KMS-11 (cell line): ENCODE measurements at regions not wholly inside any gene's neighbourhood (a gene's known extent, or its start where the extent isn't known, plus 50 kb on each side); places are given as distances from the start of the nearest gene placed in this dataset.

Experiments used
- H2AFZ ChIP-seq: fragments of 200-600 bp; sonication (generic); 2 replicates; pipeline ENCODE4 v1.6.1; 2016; ENCODE audit warnings: antibody characterized with exemption, mixed run types, low read depth
- H3K27ac ChIP-seq: fragments of 200-600 bp; sonication (generic); 2 replicates; pipeline ENCODE4 v1.6.1; 2016; ENCODE audit warnings: mild to moderate bottlenecking, mixed run types
- H3K27me3 ChIP-seq: fragments of 200-600 bp; sonication (generic); 2 replicates; pipeline ENCODE4 v1.6.1; 2017; ENCODE audit warnings: mild to moderate bottlenecking, low read depth, mixed run types, moderate library complexity; ENCODE audit not compliant: insufficient read depth
- H3K36me3 ChIP-seq: fragments of 200-600 bp; sonication (generic); 2 replicates; pipeline ENCODE4 v1.6.1; 2017; ENCODE audit warnings: mild to moderate bottlenecking, mixed run types; ENCODE audit not compliant: insufficient read depth
- H3K4me1 ChIP-seq: fragments of 200-600 bp; sonication (generic); 2 replicates; pipeline ENCODE4 v1.6.1; 2016; ENCODE audit warnings: mild to moderate bottlenecking, low read depth, mixed run types; ENCODE audit not compliant: poor library complexity, severe bottlenecking
- H3K4me2 ChIP-seq: fragments of 200-600 bp; sonication (generic); 2 replicates; pipeline ENCODE4 v1.7.0; 2016; ENCODE audit warnings: mild to moderate bottlenecking, mixed run types
- H3K4me3 ChIP-seq: fragments of 200-600 bp; sonication (generic); IDR thresholded peaks from 2 replicates; pipeline ENCODE4 v1.6.1; 2017; ENCODE audit warnings: low read depth, low read length, mixed read lengths; ENCODE audit not compliant: insufficient read depth
- H3K79me2 ChIP-seq: fragments of 200-600 bp; sonication (generic); 2 replicates; pipeline ENCODE4 v1.6.1; 2016; ENCODE audit warnings: low read depth, mixed run types; ENCODE audit not compliant: insufficient read depth
- H3K9ac ChIP-seq: fragments of 200-600 bp; sonication (generic); 2 replicates; pipeline ENCODE4 v1.6.1; 2016; ENCODE audit warnings: mild to moderate bottlenecking, mixed run types
- H4K20me1 ChIP-seq: fragments of 200-600 bp; sonication (generic); 2 replicates; pipeline ENCODE4 v1.6.1; 2016; ENCODE audit warnings: mild to moderate bottlenecking, mixed run types; ENCODE audit not compliant: insufficient read depth
- CTCF ChIP-seq: fragments of 200-600 bp; sonication (generic); conservative IDR thresholded peaks from 2 replicates; pipeline ENCODE4 v1.6.1; 2017; ENCODE audit warnings: low read depth, mild to moderate bottlenecking, antibody characterized with exemption, low read length, moderate library complexity, mixed read lengths

- H3K4me3 ChIP-seq, result no peak overlapping the region
- no peak overlapping the region for H3K4me2 ChIP-seq
- H3K27me3 ChIP-seq, result no peaks in the 10 kb centered on the region
- H3K4me1 ChIP-seq, result no peaks in the 10 kb centered on the region
- H3K36me3 ChIP-seq, result no peaks in the 10 kb centered on the region
- H4K20me1 ChIP-seq, result no peaks in the 10 kb centered on the region
- no peak overlapping the region for H2AFZ ChIP-seq
- TF ChIP-seq CTCF, result no peak
- no peak overlapping the region for H3K9ac ChIP-seq
- no peak overlapping the region for H3K27ac ChIP-seq
- no peaks in the 10 kb centered on the region for H3K79me2 ChIP-seq
Observed at GRCh38 chr13:88926890-88927502, 1255.8 kb downstream of the SLITRK5 start.

- no peak for TF ChIP-seq CTCF
Observed at GRCh38 chr13:88932950-88933349, 1261.8 kb downstream of the SLITRK5 start.

GRCh38 chr13:88937384-88937783 lies 1266.2 kb downstream of the SLITRK5 start:
- Histone ChIP-seq H3K4me2 (no peak overlapping the region), H3K9ac (no peak overlapping the region), H3K27ac (no peak overlapping the region), H2AFZ (no peak overlapping the region), H4K20me1 (no peaks in the 10 kb centered on the region), H3K4me1 (no peaks in the 10 kb centered on the region), H3K4me3 (no peak overlapping the region), H3K27me3 (no peaks in the 10 kb centered on the region), H3K79me2 (no peaks in the 10 kb centered on the region), H3K36me3 (no peaks in the 10 kb centered on the region)
- TF ChIP-seq CTCF, result no peak

More at GRCh38 chr13:88932950-88933349, 1261.8 kb downstream of the SLITRK5 start:
- Histone ChIP-seq H3K36me3 (no peaks in the 10 kb centered on the region), H3K79me2 (no peaks in the 10 kb centered on the region), H3K4me3 (no peak overlapping the region), H3K4me2 (0 out of 2 replicates have a peak overlapping the region, but pooled peaks have one; percentile 6), H4K20me1 (no peaks in the 10 kb centered on the region), H3K4me1 (no peaks in the 10 kb centered on the region), H2AFZ (peak overlapping the region; percentile 22), H3K9ac (no peak overlapping the region), H3K27ac (no peak overlapping the region), H3K27me3 (no peaks in the 10 kb centered on the region)

- Histone ChIP-seq H3K36me3 (no peaks in the 10 kb centered on the region), H3K4me1 (no peaks in the 10 kb centered on the region), H3K27me3 (no peaks in the 10 kb centered on the region), H4K20me1 (no peaks in the 10 kb centered on the region), H3K79me2 (no peaks in the 10 kb centered on the region), H3K27ac (no peak overlapping the region), H2AFZ (no peak overlapping the region), H3K4me2 (no peak overlapping the region), H3K4me3 (no peak overlapping the region), H3K9ac (no peak overlapping the region)
- TF ChIP-seq CTCF, result no peak
Observed at GRCh38 chr13:88945793-88946192, 1274.6 kb downstream of the SLITRK5 start.
